UCSD-AML1 (cell line): ENCODE measurements at regions not wholly inside any gene's neighbourhood (a gene's known extent, or its start where the extent isn't known, plus 50 kb on each side); places are given as distances from the start of the nearest gene placed in this dataset.

Experiments used
- DNase-seq: peaks from one replicate; lab custom pipeline; 2025; ENCODE audit not compliant: unreplicated experiment; lab: John Stamatoyannopoulos, UW

DNA sequence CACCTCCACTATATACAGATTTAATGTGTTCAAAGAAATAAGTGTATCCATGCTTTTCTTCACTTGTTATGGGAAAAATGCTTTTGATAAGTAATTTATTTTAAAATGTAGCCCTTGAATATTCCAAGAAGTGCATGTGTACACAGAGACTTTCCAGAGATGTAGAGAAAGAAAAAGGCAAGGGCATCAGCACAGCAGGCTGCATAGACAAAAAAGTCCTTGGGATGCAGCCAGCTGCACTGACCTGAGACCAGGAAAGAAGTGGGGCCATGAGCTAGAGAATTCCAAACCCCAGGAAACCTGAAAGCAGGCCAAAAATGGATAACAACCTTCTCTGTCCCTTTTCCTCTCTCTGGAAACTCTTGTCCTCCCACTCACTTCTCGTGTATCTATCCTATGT lies 51.6 kb upstream of the PRDM8 start:
- DNase-seq: no peak

DNA sequence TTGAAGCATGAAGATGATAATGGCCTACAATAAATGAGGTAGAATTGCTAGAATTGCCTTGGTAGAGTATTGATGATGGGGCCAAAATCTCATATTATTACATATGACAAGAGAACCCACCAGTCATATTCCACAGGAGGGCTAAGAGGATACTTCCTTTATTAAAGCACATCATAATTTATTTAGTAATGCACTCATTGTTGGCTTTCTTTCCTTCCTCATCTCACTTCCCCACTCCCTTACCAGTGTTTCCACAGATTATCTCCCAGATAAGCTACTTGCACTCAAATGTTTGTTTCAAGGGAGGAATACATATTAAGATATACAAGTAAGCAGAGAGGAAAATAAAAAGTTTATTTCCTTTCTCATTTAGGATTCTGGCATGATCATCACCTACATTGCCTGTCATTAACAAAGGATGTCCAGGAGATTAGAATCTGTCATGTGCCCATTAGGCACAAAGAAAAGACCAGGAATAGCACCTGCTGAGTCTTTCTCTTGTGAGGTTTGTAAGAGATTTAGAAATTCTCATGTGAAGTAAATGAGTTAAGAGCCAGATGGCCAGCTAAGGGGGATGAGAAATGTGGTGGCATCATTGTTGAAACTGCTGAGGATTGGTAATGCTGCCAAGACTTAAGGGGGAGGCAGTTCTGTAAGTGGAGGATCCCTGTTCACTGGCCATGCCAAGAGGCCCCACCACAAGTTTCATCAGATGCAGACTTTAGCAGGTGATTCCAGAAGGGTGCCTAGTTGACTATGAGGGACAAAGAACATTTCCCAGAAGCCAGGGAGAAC lies 52.4 kb upstream of the PRDM8 start:
- DNase-seq: no peak

DNA sequence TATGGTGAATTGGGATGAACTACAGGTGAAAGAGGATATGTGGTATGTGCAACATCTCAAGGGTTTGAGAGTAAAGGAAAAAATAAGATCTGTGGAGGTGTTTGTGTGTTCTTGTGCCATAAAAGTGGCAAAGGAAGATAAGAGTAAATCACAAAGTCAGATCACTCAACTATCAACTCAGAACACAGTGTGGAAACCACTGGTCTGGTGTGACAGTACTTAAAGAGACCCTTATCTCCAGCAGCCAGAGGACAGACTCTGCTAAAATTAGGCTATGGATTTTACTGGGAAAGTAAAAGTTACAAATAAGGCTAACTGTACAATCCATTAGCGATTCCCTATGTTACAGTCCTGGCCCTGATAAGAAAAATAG lies 54.0 kb upstream of the PRDM8 start:
- no peak for DNase-seq

DNA sequence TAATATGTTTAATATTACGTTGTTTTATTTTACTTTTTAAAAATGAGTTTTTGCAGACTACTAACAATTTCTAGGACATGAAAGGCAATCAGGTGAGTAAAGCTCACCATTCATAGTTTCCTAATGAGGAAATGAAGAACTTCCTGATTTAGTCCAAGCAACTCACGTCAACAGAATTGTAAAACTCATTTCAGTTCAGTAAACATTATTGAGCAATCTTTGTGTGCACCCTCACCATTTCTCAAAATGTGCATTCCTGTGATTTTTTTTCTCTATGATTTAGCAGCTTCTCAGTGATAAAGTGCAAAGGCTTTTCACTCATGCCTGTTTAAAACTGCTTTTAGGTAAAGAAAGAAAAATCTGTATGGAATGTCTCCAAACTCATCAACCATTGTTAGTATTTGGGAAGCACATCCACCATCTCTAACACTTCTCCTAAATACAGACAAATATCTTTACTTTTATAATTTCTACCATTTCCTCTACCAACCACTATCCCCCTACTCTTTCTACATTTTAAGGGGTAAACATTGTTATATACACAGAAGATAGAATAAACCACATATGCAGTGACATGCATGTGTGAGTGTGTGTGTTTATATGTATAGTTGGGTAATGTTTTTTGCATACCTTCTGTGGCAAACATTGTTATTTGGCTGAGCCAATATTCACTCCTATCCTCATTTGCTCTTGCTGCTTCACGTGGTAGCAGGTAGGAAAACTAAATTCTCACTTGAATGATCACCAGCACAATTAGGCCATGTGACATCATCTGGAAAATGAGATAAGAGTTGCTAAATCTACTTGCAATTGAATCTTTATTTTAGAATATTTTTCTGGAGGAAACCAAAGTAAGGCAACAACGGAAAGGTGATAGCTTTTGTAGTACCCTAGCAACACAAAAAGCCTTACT lies 54.7 kb upstream of the PRDM8 start:
- DNase-seq: no peak

DNA sequence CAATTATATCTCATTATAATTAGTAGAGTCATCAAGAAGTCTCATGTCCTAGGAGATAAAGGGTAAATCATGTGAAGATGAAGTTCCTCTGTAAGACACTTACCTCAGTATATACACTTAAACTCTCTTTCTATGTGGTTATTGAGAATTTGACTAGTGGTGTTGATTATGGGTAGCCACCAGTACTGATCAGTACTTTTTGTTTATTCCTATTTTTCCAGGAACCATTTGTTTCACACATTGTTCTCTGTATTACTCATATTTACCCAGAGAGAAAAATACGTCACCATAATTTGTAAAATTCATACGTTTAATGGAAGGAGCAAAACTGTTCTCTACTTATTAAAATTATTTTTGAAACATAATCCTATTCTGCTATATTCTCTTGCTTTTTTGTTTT lies 55.8 kb upstream of the PRDM8 start:
- DNase-seq: no peak

DNA sequence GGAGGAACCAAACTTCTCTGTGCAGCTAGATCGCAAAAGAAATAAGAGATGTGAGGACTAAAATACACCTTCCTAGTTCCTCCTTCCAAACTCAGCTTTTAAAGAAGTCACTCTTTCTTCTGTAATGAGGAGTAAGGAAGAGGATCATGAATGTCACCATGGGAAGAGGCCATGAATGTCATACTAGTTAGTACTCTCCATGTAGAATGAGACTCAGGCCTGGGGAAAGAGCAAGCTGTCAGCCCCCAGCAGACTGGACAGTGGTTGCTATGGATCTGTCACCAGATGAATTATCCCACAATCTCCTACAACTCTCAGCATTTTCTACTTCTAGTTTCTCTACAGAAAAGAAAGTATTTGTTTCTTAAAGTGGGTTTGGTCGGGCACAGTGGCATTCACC lies 57.1 kb upstream of the PRDM8 start:
- no peak for DNase-seq

DNA sequence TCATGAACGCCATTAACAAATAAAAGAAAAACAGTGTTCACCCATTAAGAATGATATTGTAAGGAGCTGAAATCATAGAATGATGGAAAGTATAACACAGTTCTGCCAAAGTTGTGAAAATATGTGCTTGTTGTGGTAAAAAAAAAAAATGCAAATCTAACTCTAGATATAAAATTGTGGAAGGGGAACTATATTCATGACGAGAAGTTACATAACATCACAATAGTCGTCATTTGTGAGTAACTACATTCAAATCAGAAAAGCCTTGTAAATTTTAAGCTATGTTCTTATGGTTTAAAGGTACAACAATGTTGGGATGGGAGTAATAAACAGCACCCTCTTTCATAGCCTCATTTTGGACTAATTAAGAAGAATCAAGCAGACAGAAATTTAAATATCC lies 57.6 kb upstream of the PRDM8 start:
- no peak for DNase-seq

DNA sequence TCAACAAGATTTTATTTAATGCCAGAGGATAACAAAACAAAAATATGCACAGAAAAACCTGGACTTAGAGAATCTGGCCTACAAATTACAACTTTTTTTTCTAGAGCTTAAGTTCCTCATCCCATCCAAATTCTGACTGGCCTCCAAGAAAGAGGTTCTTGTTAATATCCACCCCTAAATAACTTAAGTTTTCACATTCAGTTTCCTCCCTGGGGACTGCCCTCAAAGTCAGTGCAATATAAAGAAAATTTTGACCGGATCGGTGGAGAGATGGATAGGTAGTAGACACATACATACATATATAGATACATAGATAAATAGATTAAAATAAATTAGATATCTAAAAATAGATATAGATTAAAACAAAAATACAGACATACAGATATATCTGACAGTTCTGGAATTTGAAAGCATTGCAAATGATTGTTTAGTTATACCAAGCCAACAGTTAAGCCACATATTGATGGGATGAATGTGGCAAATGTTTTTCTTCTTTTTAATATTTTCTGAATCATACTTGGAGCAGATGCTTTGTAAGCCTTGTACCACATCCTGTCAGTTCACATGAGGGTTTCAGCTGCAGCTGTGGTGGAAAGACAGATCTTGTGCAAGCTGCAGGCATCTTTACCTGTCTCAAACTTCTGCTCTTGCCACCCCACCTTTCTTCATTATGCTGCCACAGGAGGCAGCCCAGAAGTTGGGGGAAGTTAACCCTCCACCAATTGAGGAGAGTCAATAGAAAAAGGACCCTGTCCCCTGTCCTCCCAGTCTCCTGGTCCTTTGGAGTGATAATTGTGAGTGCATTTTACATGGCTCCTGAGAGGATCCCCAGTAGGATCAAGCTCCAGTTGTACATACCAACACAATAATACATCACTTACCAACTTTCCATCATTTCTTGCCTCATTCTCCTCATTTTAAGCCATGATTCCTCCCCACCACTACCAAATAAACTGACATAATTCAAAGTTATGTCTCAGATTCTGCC lies 58.5 kb upstream of the PRDM8 start:
- DNase-seq: peak; percentile 45

DNA sequence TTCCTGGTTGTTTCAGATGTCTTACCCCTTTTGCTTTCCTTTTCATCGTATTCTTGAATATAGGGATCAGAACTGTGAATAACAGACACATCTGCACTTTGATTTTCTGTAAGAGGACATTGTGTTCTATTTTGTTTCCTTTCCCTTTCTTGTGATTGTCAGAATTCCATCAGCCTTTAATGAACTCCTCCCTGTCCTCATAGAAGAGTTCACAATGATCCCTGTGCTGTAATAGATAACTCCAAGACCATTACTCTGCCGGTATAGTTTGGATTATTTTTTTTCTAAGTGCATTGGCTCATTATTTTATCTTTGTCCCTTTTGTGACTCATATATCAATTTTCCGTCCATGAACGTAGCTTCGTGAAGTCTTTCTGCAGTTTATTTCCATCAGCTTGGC lies 59.7 kb upstream of the PRDM8 start:
- no peak for DNase-seq

DNA sequence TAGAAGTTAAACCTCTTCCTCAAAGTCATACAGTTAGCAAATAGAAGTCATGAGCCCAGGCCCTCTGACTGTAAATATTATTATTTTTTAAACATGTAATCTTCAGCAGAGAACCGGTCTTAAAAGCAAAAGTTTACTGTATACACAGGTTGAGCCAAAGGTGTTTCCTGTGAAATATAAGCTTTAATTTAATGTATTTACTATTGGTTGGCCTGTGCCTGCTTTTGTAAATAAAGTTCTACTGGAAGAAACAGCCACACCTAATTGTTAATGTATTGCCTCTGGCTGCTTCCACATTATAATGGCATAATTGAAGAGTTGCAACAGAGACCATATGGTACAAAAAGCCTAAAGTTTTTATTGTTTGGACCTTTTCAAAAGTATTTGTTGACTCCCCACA lies 61.0 kb upstream of the PRDM8 start:
- DNase-seq: no peak

DNA sequence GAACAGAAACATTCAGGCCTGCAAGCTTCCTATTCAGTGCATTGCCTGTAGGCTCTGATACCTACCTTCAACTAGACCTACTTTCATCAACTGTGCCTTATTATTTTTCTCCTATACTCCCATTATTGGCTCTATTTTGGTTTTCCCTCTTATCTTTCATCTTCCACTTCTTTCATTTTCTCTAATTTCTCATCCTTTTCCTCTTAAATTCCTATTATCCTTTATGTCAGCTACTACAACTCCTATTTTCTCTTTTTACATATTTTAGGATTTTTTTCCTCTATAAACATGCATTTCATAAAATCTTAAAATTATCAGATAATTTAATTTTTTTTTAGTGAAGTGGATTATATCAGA lies 61.6 kb upstream of the PRDM8 start:
- no peak for DNase-seq

DNA sequence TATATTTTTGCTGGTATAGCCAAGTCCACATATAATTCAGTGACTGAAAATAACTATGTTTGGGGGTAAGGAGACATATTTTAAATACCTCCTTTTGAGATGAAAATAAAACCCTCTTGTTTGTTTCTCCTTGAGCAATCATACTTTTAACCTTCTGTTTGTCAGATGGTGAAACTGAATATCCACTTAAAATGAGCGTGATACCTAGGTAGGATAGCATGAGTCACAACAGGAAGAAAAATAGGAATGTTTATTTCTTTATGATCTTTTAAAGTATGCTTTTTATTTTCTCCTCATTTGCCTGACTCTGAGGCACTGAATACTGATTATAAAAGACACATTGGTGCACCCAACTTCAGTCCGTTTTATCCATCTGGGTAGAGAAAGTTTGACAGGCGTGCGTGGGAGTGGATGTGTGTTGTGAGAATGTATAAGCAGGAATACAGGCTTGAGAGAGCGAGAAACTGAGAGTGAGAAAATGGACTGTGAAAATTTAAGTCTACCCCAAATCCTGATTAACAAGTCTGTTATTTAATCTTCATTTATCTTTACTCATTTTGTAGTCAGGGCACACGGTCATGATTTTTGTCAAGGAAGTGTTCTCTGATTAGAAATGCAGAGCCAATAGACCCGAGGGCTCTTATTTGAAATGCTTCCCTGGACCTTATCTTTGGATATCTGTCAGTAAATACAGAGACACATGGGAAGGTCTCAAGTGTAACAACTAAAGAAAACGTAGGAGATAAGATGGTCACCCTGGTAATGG lies 62.1 kb upstream of the ANTXR2 start:
- no peak for DNase-seq

DNA sequence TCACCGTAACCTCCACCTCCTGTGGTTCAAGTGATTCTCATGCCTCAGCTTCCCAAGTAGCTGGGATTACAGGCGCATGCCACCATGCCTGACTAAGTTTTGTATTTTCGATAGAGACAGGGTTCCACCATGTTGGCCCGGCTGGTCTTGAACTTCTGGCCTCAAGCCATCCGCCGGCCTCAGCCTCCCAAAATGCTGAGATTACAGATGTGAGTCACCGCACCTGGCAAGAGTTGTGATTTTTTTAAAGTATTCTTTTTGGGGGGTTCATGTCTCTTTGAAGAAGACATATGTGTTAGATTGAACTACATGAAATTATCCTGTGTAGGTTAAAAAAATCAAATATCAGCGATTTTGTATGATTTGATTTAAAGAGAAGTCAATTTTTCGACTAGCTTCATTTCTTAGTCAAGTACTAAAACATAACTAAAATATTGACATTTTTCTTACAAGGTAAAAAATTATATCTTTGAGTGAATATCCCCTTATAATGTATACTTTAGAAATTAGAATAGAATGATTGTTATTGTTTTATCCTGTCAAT lies 60.3 kb upstream of the ANTXR2 start:
- no peak for DNase-seq

DNA sequence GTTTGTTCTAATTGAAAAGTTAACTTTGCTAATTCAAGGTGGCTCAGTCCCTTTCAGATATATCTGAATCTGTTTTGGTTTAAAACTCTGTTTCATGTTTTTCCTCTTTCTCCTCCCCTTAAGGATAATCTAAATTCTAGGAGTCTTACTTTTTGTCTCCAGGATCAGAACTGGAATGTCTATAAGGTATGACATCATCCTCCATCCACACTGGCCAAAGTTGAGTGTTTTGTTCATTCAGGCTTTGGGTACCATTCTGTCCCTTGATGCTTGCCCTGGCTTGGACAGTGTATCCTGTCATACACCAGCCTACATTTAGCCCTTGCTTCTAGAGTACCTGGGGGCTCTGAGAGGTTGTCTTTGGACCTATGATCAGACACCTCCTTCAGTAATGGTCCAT lies 56.8 kb upstream of the ANTXR2 start:
- DNase-seq: no peak

DNA sequence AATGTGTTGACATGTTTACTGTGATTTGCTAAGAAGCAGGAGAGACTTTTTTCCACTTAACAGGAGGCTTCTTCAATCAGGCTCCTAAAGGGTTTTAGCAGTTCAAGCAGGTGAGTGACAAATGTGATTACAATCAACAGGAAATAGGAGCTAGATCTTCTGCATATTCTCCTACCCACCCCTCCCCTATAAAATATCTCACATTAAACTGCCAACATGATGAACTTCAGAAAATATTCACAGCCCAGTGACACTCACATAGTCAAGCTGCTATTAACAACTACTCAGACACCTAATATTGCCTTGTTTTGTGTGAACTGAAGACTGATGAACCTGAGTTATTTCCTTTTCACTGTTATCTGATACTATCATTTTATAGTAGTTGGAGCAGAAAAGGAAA lies 55.9 kb upstream of the ANTXR2 start:
- DNase-seq: no peak

DNA sequence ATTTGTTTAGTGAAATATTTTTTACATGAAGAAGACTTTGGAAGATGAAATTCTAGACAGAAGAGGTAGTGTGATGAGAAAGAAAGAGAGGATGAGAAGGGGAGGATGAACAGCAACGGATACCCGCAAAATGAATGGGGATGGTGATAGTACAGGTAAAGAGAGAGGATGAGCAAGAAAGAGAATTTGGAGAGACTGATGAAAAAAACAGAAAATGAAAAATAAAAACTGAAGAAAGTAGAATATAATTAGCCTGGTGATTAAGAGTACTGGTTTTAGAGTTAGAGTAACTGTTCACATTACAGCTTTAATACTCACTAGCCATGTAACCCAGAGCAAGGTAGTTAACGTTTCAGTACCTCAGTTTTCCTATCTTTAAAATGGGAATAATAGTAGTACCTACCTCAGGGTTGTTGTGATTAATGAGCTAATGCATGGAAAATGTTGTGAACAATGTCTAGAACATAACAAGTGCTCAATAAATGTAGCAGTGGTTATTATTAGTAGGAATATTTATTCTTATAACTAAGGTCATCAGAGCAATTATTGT lies 54.9 kb upstream of the ANTXR2 start:
- no peak for DNase-seq

DNA sequence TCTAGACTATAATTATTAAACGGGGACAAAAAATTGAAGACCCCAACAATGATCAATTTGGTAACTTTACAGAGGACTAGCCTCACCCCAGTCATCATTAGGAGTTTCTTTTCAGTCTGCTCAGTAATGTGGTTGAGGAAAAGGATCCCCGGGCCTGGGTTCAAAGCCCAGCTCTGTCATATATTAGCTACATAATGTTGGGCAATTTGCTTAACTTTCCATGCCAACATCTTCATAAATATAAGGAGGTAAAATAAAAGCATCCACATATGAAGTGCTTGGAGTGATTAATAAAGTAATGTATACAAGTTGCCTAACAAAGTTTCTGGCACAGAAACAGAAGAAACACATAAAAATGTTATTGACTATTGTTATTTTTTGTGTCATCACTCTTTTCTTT lies 53.4 kb upstream of the ANTXR2 start:
- DNase-seq: no peak

DNA sequence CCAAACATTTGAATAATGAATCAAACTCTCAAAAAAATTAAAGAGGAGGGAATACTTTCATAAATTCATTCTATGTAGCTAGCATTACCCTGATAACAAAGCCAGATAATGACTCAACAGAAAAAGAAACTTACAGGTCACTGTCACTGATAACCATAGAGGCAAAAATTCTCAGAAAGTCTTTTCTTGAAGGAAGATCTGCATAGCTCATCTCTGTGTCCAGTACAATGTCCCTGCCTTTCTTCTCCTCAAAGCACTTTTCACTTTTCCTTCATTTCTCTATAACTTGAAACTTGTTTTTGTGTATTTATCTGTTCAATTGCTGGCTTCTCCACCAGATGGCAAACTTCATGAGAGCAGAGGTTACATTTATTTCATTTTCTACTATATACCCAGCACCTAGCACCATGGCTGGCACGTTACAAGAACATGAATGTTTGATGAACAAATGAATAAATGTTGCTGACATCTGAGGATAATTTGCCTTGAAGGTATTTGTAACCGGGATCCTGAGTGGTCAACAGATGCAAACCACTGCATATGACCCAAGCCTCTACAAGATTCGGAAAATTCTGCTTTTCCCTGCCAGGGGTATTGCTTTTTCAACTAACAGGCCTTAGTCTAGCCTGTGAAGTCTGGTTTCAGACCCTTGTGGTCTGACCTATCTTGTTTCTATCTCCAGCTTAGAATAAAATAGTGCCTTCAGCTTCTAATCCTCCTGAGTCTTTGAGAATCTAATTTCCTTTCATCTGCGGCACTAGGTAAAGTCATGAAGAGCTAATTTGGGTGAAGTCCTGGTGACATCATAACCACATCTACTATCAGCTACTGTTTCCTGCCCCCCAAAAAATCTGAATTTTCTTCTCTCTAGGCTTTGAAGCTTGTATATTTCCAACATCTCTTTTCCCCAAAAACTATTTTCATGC lies 52.5 kb upstream of the ANTXR2 start:
- no peak for DNase-seq
